K562 (cell line): ENCODE measurements at regions not wholly inside any gene's neighbourhood (a gene's known extent, or its start where the extent isn't known, plus 50 kb on each side); places are given as distances from the start of the nearest gene placed in this dataset.
A peak's percentile ranks its signal among the peaks of the same experiment; 100 is the strongest.

Source experiments
- ATAC-seq: fragments of 200-7000 bp; cut with Tn5 transposase; 3 replicates; pipeline ENCODE4 v1.9.1; 2020; ENCODE audit warnings: moderate library complexity
- BruUV-seq: library from RNA; stranded (reverse); fragments of 400-500 nt; replicated peaks from 2 replicates; lab custom pipeline; 2021; lab: Mats Ljungman, UMichigan
- CTCF ChIA-PET: fragments of 300-600 bp; formaldehyde crosslinking; extraction: SDS; loops from one replicate; lab custom pipeline; 2021; ENCODE audit warnings: low intra/inter-chr PET ratio; lab: Yijun Ruan, JAX
- POLR2A ChIA-PET: fragments of 300-600, 350-650 bp; sonication (Branson Sonifier 250); formaldehyde crosslinking; extraction: SDS; loops from one replicate; lab custom pipeline; 2021; ENCODE audit warnings: antibody characterized with exemption, inconsistent platforms; lab: Yijun Ruan, JAX
- DNase-seq, 4 experiments: peaks; one replicate each; pipeline versions ENCODE4 v3.0.0 to v3.0.0-alpha.2; 2011 to 2018; ENCODE audit warnings: low spot score in 3 of 4, mixed read lengths in 3 of 4; ENCODE audit errors: extremely low read depth in 1 of 4
- FAIRE-seq: peaks from 2 replicates; lab custom pipeline; 2011; peaks lifted over from hg19 to GRCh38; lab: Jason Lieb, UNC
- H2AFZ ChIP-seq: 2 replicates; pipeline ENCODE4 v1.6.0; 2011; ENCODE audit warnings: low read depth, low read length, control low read depth, inconsistent platforms
- H3K27ac ChIP-seq: fragments of 200-600 bp; 3 replicates; pipeline ENCODE4 v1.8.0; 2011; ENCODE audit warnings: low read depth, mild to moderate bottlenecking, control low read depth, inconsistent platforms, low read length, moderate library complexity, mixed read lengths; ENCODE audit errors: extremely low read depth
- H3K27me3 ChIP-seq, 2 experiments: fragments of 300-600 bp in 1 of 2; 2 replicates in 1 of 2; 3 replicates in 1 of 2; pipeline versions ENCODE4 v1.6.0 to v1.8.0; 2011; ENCODE audit warnings: inconsistent platforms in 2 of 2, low read length in 2 of 2, mild to moderate bottlenecking in 1 of 2, mixed read lengths in 1 of 2, moderate library complexity in 1 of 2; ENCODE audit not compliant: control insufficient read depth in 2 of 2, insufficient read depth in 2 of 2
- H3K36me3 ChIP-seq: fragments of 300-600 bp; 3 replicates; pipeline ENCODE4 v1.8.0; 2011; ENCODE audit warnings: mild to moderate bottlenecking, low read length, inconsistent platforms; ENCODE audit not compliant: control insufficient read depth, insufficient read depth
- H3K4me1 ChIP-seq, 2 experiments: fragments of 200-600 bp in 1 of 2; replicated peaks in 1 of 2; 2 replicates in 1 of 2; 3 replicates in 1 of 2; pipeline versions ENCODE4 v1.5.1 to v1.8.0; 2011; ENCODE audit warnings: inconsistent platforms in 2 of 2, low read length in 2 of 2, mild to moderate bottlenecking in 1 of 2, mixed read lengths in 1 of 2, moderate library complexity in 1 of 2; ENCODE audit not compliant: control insufficient read depth in 2 of 2, insufficient read depth in 2 of 2
- H3K4me2 ChIP-seq: 2 replicates; pipeline ENCODE4 v1.6.1; 2011; ENCODE audit warnings: low read length, control low read depth, inconsistent platforms, mixed read lengths; ENCODE audit not compliant: insufficient read depth
- H3K4me3 ChIP-seq: fragments of 200-600 bp; sonication (generic), shearing (Covaris generic); 2 replicates; pipeline ENCODE4 v1.5.1; 2016; ENCODE audit warnings: control low read depth, inconsistent platforms
- H3K79me2 ChIP-seq: fragments of 200-600 bp; 3 replicates; pipeline ENCODE4 v1.8.0; 2011; ENCODE audit warnings: low read length, inconsistent platforms; ENCODE audit not compliant: control insufficient read depth, insufficient read depth
- H3K9ac ChIP-seq, 2 experiments: 2 replicates each; pipeline versions ENCODE4 v1.6.0 to v1.6.1; 2011; ENCODE audit warnings: low read depth in 2 of 2, low read length in 2 of 2, control low read depth in 1 of 2, inconsistent platforms in 1 of 2, mild to moderate bottlenecking in 1 of 2, mixed read lengths in 1 of 2; ENCODE audit not compliant: insufficient read depth in 1 of 2
- H3K9me1 ChIP-seq: one replicate; pipeline ENCODE4 v1.6.0; 2011; ENCODE audit warnings: inconsistent platforms, mild to moderate bottlenecking, low read length, moderate library complexity; ENCODE audit not compliant: control insufficient read depth, insufficient read depth
- H3K9me3 ChIP-seq: replicated peaks from 2 replicates; pipeline ENCODE4 v1.5.1; 2011; ENCODE audit warnings: low read depth, low read length, inconsistent platforms; ENCODE audit not compliant: control insufficient read depth, insufficient read depth
- H4K20me1 ChIP-seq: replicated peaks from 2 replicates; pipeline ENCODE4 v1.6.1; 2011; ENCODE audit warnings: low read length, inconsistent platforms, mixed read lengths; ENCODE audit not compliant: control insufficient read depth, insufficient read depth
- HDAC3 ChIP-seq: fragments of 450-650 bp; IDR thresholded peaks from 2 replicates; pipeline ENCODE4 v1.6.1; 2018; ENCODE audit warnings: borderline replicate concordance, mild to moderate bottlenecking, moderate library complexity; ENCODE audit not compliant: partially characterized antibody
- MAZ ChIP-seq, 2 experiments: fragments of 450-650 bp in 1 of 2; sonication (generic) in 1 of 2; formaldehyde crosslinking; IDR thresholded peaks in 1 of 2; conservative IDR thresholded peaks in 1 of 2; 2 replicates each; pipeline versions ENCODE4 v1.4.0 to v1.5.0; 2020; ENCODE audit warnings: mild to moderate bottlenecking in 1 of 2, missing genetic modification reagents in 1 of 2
- ZNF224 ChIP-seq: sonication (generic); formaldehyde crosslinking; IDR thresholded peaks from 2 replicates; pipeline ENCODE4 v1.8.0; 2022; ENCODE audit warnings: mild to moderate bottlenecking, missing genetic modification reagents
- WGBS: fragments of 100-300 bp; shearing (Covaris generic); methylation state at CpG from one replicate; pipeline ENCODE4 v1.1.6; 2016; ENCODE audit warnings: low coverage, mixed read lengths; ENCODE audit not compliant: insufficient coverage; ENCODE audit errors: missing lambda C conversion rate; 5-methylcytosine and 5-hydroxymethylcytosine counted together
- in situ Hi-C: fragments of 300-500 bp; cut with MboI; formaldehyde crosslinking; loops from 4 replicates; pipeline ENCODE4 v1.15.0; 2018; ENCODE audit warnings: inconsistent platforms, mixed read lengths
- intact Hi-C: fragments of 100-400 bp; cut with micrococcal nuclease; formaldehyde crosslinking; loops from 2 replicates; pipeline ENCODE4 v1.14.2; 2022
- TF ChIP-seq, protein P1 (sequence below): fragments of 450-650 bp; formaldehyde crosslinking; conservative IDR thresholded peaks from 2 replicates; pipeline ENCODE4 v1.4.0; 2022; ENCODE audit warnings: mild to moderate bottlenecking, missing genetic modification characterization
- TF ChIP-seq, protein P2 (sequence below): fragments of 450-650 bp; formaldehyde crosslinking; IDR thresholded peaks from 2 replicates; pipeline ENCODE4 v1.4.0; 2020; ENCODE audit warnings: mild to moderate bottlenecking, moderate library complexity

DNA sequence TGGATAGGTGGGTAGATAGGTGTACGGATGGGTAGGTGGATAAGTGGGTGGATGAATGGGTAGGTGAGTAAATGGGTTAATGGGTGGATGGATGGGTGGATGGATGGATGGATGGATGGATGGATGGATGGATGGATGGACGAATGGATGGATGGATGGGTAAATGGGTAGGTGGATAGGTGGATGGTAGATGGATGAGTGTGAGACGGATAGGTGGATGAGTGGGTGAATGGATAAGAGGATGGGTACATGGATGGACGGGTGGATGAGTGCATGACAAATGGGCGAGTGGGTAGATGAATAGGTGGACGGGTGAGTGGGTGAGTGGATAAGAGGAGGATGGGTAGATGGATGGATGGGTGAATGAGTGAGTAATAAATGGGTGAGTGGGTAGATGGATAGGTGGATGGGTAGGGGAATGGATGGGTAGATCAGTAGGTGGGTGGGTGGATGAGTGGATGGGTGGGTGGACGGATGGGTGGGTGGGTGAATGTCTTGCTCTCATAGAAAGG, 179.2 kb downstream of the FGF18 start:
- H3K4me1 ChIP-seq = no peaks in the 10 kb centered on the region
- ChIA-PET POLR2A (interaction anchor here (0.6 to 1.0 kb wide), 2 partner anchors 12 to 34 kb away, joined by 3 read pairs; no protein-coding TSS in a partner anchor), CTCF (no interaction called here)
- H3K9me1 ChIP-seq = no peaks in the 10 kb centered on the region
- H3K9me3 ChIP-seq = no peaks in the 10 kb centered on the region
- no peak for FAIRE-seq
- H3K4me2 ChIP-seq = no peak overlapping the region
- H3K9ac ChIP-seq = no peak overlapping the region
- DNase-seq = no peak
- H3K36me3 ChIP-seq = no peaks in the 10 kb centered on the region
- H2AFZ ChIP-seq = no peak overlapping the region
- H3K27ac ChIP-seq = no peak overlapping the region
- H3K4me3 ChIP-seq = no peak overlapping the region
- peaks cover 0 to 22% of the 10 kb centered on the region in 2 experiments; a peak in 3 of 5 replicates for H3K27me3 ChIP-seq
- no peak for ATAC-seq
- H4K20me1 ChIP-seq = no peaks in the 10 kb centered on the region; the same call in 1 of the 2 replicates
- WGBS = 3% methylated on average over 6 of the region's 7 CpGs
- H3K79me2 ChIP-seq = no peaks in the 10 kb centered on the region
- intact Hi-C loops = no loop called here
- TF ChIP-seq, protein P1, sequence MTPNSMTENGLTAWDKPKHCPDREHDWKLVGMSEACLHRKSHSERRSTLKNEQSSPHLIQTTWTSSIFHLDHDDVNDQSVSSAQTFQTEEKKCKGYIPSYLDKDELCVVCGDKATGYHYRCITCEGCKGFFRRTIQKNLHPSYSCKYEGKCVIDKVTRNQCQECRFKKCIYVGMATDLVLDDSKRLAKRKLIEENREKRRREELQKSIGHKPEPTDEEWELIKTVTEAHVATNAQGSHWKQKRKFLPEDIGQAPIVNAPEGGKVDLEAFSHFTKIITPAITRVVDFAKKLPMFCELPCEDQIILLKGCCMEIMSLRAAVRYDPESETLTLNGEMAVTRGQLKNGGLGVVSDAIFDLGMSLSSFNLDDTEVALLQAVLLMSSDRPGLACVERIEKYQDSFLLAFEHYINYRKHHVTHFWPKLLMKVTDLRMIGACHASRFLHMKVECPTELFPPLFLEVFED = 0 out of 2 replicates have a peak, but pooled peaks have one; percentile 17
- no peak for TF ChIP-seq MAZ (CRISPR knock-in tag; conservative IDR thresholded peaks at IDR 0.05 in 1 of 2, IDR thresholded peaks at IDR 0.05 in 1 of 2)
- TF ChIP-seq, all 486 proteins: peak for 1
- no TSS peak for BruUV-seq
- in situ Hi-C loops = no loop called here

DNA sequence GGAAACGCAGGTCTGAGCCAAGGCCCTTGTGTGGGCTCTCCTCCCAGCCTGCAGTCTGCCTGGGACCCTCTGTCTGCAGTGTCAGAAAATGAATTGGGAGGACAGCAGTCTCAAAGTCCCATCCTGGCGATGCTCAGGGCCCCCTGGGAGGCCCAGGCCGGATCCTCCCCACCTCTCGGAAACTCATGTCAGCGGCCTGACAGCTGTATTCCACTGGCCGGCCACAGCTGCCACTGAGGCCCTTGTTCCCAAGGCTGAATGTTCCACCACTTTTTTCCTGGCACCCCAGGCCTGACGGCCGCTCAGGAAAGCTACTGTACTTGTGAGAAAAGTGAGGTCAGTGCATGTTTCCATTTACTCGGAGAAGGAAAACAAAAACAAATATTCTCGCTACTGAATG, 180.0 kb downstream of the FGF18 start:
- DNase-seq (no peak), FAIRE-seq (no peak), ATAC-seq (no peak)
- no peak overlapping the region for H3K4me2 ChIP-seq
- no peak overlapping the region for H3K27ac ChIP-seq
- POLR2A ChIA-PET = no interaction called here
- peaks cover 0 to 22% of the 10 kb centered on the region in 2 experiments; a peak in 3 of 5 replicates for H3K27me3 ChIP-seq
- H3K36me3 ChIP-seq = no peaks in the 10 kb centered on the region
- no peak overlapping the region for H3K4me3 ChIP-seq
- no TSS peak for BruUV-seq
- H4K20me1 ChIP-seq = no peaks in the 10 kb centered on the region; the same call in 1 of the 2 replicates
- H3K79me2 ChIP-seq = no peaks in the 10 kb centered on the region
- intact Hi-C loops = no loop called here
- WGBS = 0% methylated on average over 10 of the region's 10 CpGs
- H3K4me1 ChIP-seq = no peaks in the 10 kb centered on the region
- no peaks in the 10 kb centered on the region for H3K9me3 ChIP-seq
- no peaks in the 10 kb centered on the region for H3K9me1 ChIP-seq
- in situ Hi-C loops = no loop called here
- H2AFZ ChIP-seq = no peak overlapping the region
- H3K9ac ChIP-seq = no peak overlapping the region; a peak in 1 of 4 replicates
- CTCF ChIA-PET = no interaction called here
- TF ChIP-seq, protein P2, sequence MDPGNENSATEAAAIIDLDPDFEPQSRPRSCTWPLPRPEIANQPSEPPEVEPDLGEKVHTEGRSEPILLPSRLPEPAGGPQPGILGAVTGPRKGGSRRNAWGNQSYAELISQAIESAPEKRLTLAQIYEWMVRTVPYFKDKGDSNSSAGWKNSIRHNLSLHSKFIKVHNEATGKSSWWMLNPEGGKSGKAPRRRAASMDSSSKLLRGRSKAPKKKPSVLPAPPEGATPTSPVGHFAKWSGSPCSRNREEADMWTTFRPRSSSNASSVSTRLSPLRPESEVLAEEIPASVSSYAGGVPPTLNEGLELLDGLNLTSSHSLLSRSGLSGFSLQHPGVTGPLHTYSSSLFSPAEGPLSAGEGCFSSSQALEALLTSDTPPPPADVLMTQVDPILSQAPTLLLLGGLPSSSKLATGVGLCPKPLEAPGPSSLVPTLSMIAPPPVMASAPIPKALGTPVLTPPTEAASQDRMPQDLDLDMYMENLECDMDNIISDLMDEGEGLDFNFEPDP (CRISPR knock-in tag) = no peak
- TF ChIP-seq HDAC3 = no peak
- no peak for TF ChIP-seq ZNF224 (CRISPR knock-in tag)
